Nucleus accumbens (tissue), 56 donors: ENCODE measurements at regions not wholly inside any gene's neighbourhood (a gene's known extent, or its start where the extent isn't known, plus 50 kb on each side); places are given as distances from the start of the nearest gene placed in this dataset.

Experiments used
- DNase-seq, 56 donors: peaks; one replicate each; lab custom pipeline; 2025; lab: John Stamatoyannopoulos, UW

DNA sequence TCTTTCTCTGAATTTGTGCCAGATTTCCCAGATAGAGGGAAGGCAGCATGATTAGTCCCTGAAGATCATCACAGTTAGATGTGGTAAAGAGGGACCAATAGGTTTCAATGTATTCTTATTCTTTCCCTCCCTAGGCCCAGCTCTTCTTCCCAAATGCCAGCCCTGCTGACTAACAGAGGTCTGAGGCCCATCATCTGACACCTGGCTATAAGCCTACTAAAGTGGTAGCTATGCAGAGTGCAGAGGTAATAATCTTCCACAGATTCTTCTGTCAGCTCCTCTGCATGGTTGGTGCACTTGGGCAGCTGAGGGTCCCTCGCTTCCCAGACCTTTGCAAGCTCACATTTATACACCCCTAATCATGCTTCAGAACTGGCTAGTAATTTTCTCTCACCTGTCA, 63.7 kb upstream of the PZP start:
- DNase-seq = no peak

DNA sequence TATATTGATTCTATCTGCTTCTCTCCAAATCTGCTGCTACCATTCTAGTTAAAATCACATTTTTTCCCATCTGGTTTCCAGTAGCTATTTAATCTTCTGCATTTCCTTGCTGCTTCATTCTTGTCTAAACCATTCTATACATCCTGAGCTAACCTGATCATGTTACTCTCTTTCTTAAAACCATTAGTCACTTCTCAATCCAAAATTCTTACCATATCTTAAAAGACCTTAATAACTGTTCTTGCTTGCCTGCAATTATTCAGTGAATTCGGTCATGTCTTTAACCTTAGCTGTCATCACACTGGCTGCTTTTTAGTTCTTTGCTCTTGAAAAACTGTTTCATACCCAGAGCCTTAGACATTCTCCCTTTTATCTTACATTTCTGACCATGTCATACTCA, 56.4 kb upstream of the PZP start:
- DNase-seq = no peak

DNA sequence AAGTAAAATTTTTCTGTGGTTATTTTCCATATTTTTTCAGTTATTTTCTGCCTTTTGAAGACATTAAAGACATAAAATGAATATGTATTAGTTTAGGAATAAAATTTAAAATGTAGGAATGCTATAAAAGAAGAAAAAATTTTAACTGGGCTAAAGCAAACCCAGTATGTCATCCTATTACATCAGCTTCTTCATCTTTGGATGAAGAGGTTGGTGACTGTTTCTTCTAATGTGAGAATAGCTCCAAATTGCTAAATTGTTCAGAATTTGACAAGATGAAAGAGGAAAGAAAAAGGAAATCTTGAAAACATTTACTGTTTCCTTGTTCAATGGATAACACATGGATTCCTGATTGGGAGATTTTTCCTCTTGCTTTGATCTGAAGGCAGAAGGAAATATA, 52.7 kb upstream of the PZP start:
- no peak for DNase-seq

DNA sequence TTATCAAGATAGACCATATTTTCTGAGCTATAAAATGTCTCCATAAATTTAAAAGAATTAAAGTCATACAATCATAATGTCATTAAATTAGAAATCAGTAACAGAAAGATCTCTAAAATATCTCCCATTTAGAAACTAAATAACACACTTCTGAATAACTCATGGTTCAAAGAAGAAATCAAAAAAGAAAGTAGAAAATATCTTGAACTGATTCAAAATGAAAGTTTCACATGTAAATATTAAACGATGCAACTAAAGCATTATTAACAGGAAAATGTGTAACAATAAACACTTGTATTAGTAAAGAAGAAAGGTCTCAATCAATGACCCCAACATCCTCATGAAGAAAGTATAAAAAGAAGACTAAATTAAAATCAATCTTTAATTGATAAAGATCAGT, 50.5 kb upstream of the PZP start:
- no peak for DNase-seq
